Mesendoderm (in vitro differentiated cells): ENCODE measurements at regions not wholly inside any gene's neighbourhood (a gene's known extent, or its start where the extent isn't known, plus 50 kb on each side); places are given as distances from the start of the nearest gene placed in this dataset.
A peak's percentile ranks its signal among the peaks of the same experiment; 100 is the strongest.

Experiments
- DNase-seq: peaks from one replicate; pipeline ENCODE4 v3.0.0; 2013
- H2AK5ac ChIP-seq: 2 replicates; pipeline ENCODE4 v1.6.1; 2013; ENCODE audit warnings: low read length, inconsistent platforms
- H2BK120ac ChIP-seq: 2 replicates; pipeline ENCODE4 v1.6.1; 2013; ENCODE audit warnings: low read depth, mild to moderate bottlenecking, low read length, moderate library complexity, mixed read lengths
- H2BK15ac ChIP-seq: replicated peaks from 2 replicates; pipeline ENCODE4 v1.6.1; 2013; ENCODE audit warnings: low read depth, mild to moderate bottlenecking, moderate library complexity
- H2BK5ac ChIP-seq: 2 replicates; pipeline ENCODE4 v1.6.1; 2013; ENCODE audit warnings: low read length, inconsistent platforms
- H3K18ac ChIP-seq: 2 replicates; pipeline ENCODE4 v1.6.1; 2013; ENCODE audit warnings: mild to moderate bottlenecking, low read length, mixed read lengths
- H3K23ac ChIP-seq: one replicate; pipeline ENCODE4 v1.6.1; 2013; ENCODE audit warnings: low read length
- H3K27ac ChIP-seq: 2 replicates; pipeline ENCODE4 v1.5.1; 2013; ENCODE audit warnings: low read depth, mild to moderate bottlenecking, inconsistent platforms, low read length, moderate library complexity
- H3K27me3 ChIP-seq: 2 replicates; pipeline ENCODE4 v1.6.1; 2013; ENCODE audit warnings: low read length, control low read depth, mild to moderate bottlenecking, inconsistent platforms; ENCODE audit not compliant: insufficient read depth, poor library complexity
- H3K36me3 ChIP-seq: 2 replicates; pipeline ENCODE4 v1.6.1; 2013; ENCODE audit warnings: low read length, inconsistent platforms; ENCODE audit not compliant: control insufficient read depth, insufficient read depth
- H3K4ac ChIP-seq: one replicate; pipeline ENCODE4 v1.6.1; 2013; ENCODE audit warnings: low read depth, mild to moderate bottlenecking, low read length, moderate library complexity
- H3K4me1 ChIP-seq: 2 replicates; pipeline ENCODE4 v1.6.1; 2013; ENCODE audit warnings: low read depth, low read length, inconsistent platforms; ENCODE audit not compliant: control insufficient read depth
- H3K4me2 ChIP-seq: 2 replicates; pipeline ENCODE4 v1.6.1; 2013; ENCODE audit warnings: low read length
- H3K4me3 ChIP-seq: 2 replicates; pipeline ENCODE4 v1.5.1; 2013; ENCODE audit warnings: mild to moderate bottlenecking, low read length
- H3K56ac ChIP-seq: one replicate; pipeline ENCODE4 v1.6.1; 2013; ENCODE audit warnings: low read length
- H3K79me1 ChIP-seq: 2 replicates; pipeline ENCODE4 v1.6.1; 2013; ENCODE audit warnings: low read length, inconsistent platforms
- H3K79me2 ChIP-seq: 2 replicates; pipeline ENCODE4 v1.6.1; 2013; ENCODE audit warnings: mild to moderate bottlenecking, low read length; ENCODE audit not compliant: control insufficient read depth, insufficient read depth
- H3K9ac ChIP-seq: 2 replicates; pipeline ENCODE4 v1.6.1; 2013; ENCODE audit warnings: low read length, inconsistent platforms
- H4K5ac ChIP-seq: one replicate; pipeline ENCODE4 v1.6.1; 2013; ENCODE audit warnings: low read length
- H4K8ac ChIP-seq: one replicate; pipeline ENCODE4 v1.6.1; 2013; ENCODE audit warnings: low read depth, mild to moderate bottlenecking, control low read depth, low read length, moderate library complexity
- WGBS: extraction: QIAGEN DNeasy Blood & Tissue Kit; methylation state at CpG from one replicate; pipeline ENCODE4 v1.1.7; 2013; ENCODE audit warnings: low lambda C conversion rate, missing lambda C conversion rate; ENCODE audit not compliant: insufficient coverage; ENCODE audit errors: extremely low coverage; 5-methylcytosine and 5-hydroxymethylcytosine counted together

GRCh38 chr1:95806171-95806570 is 572.2 kb downstream of the RWDD3 start:
- H4K5ac ChIP-seq, result no peak overlapping the region
- no peaks in the 10 kb centered on the region for H3K36me3 ChIP-seq
- no peak overlapping the region for H3K23ac ChIP-seq
- no peak overlapping the region for H2BK15ac ChIP-seq
- no peaks in the 10 kb centered on the region for H3K27me3 ChIP-seq
- no peak overlapping the region for H3K18ac ChIP-seq
- H3K4me2 ChIP-seq, result no peak overlapping the region
- H3K4me3 ChIP-seq, result no peak overlapping the region
- DNase-seq, result no peak
- H2BK5ac ChIP-seq, result no peak overlapping the region
- H3K79me1 ChIP-seq, result no peaks in the 10 kb centered on the region
- no peak overlapping the region for H3K9ac ChIP-seq
- H3K79me2 ChIP-seq, result no peaks in the 10 kb centered on the region
- H2BK120ac ChIP-seq, result no peak overlapping the region
- no peak overlapping the region for H2AK5ac ChIP-seq
- no peak overlapping the region for H4K8ac ChIP-seq
- no peak overlapping the region for H3K27ac ChIP-seq
- no peak overlapping the region for H3K4ac ChIP-seq
- H3K4me1 ChIP-seq, result no peaks in the 10 kb centered on the region
- no peak overlapping the region for H3K56ac ChIP-seq

- Histone ChIP-seq H3K4ac (no peak overlapping the region), H3K27me3 (no peaks in the 10 kb centered on the region), H2BK120ac (no peak overlapping the region), H4K5ac (no peak overlapping the region), H3K4me3 (no peak overlapping the region), H2BK15ac (no peak overlapping the region), H3K18ac (no peak overlapping the region), H3K36me3 (no peaks in the 10 kb centered on the region), H3K9ac (no peak overlapping the region), H3K23ac (no peak overlapping the region), H3K4me1 (no peaks in the 10 kb centered on the region), H3K27ac (no peak overlapping the region), H3K79me2 (no peaks in the 10 kb centered on the region), H3K79me1 (no peaks in the 10 kb centered on the region), H3K56ac (no peak overlapping the region), H2BK5ac (no peak overlapping the region), H4K8ac (no peak overlapping the region), H3K4me2 (no peak overlapping the region), H2AK5ac (no peak overlapping the region)
- DNase-seq, result peak; percentile 64
- WGBS, result no CpG with 5 or more reads among the region's 1 CpG
These were observed 575.4 kb downstream of the RWDD3 start for GRCh38 chr1:95809391-95809790.

DNA sequence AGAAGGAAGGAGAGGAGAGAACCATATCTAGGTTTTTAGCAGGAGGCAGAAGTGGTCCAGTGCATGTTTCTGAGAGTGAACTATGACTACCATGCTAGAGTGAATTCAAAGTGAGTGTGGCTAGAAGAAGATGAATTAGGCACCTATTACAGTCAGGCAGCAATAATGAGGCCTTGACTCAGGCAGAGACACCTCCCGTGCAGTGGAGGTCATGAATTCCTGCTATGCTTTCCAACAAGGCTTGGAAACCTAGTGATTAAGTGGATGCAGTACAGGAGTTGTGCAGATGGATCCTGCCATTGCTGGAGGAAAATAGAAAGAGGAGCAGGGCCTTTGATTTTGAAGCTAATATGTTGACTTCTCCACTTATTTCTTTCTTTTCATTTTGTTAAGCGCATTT is 581.5 kb downstream of the RWDD3 start:
- no peak overlapping the region for H3K18ac ChIP-seq
- H3K4me3 ChIP-seq, result no peak overlapping the region
- no peak for DNase-seq
- no peaks in the 10 kb centered on the region for H3K79me1 ChIP-seq
- H3K4ac ChIP-seq, result no peak overlapping the region
- H2AK5ac ChIP-seq, result no peak overlapping the region
- H2BK15ac ChIP-seq, result no peak overlapping the region
- no peaks in the 10 kb centered on the region for H3K36me3 ChIP-seq
- no peak overlapping the region for H3K23ac ChIP-seq
- no peak overlapping the region for H2BK120ac ChIP-seq
- no peak overlapping the region for H3K27ac ChIP-seq
- whole genome bisulfite sequencing, result no CpG with 5 or more reads among the region's 2 CpGs
- H2BK5ac ChIP-seq, result no peak overlapping the region
- no peak overlapping the region for H3K9ac ChIP-seq
- H3K4me2 ChIP-seq, result no peak overlapping the region
- H3K56ac ChIP-seq, result no peak overlapping the region
- H3K27me3 ChIP-seq, result no peaks in the 10 kb centered on the region
- H4K8ac ChIP-seq, result no peak overlapping the region
- H4K5ac ChIP-seq, result no peak overlapping the region
- no peaks in the 10 kb centered on the region for H3K79me2 ChIP-seq
- H3K4me1 ChIP-seq, result no peaks in the 10 kb centered on the region

GRCh38 chr1:95829556-95829955 is 595.5 kb downstream of the RWDD3 start:
- no peaks in the 10 kb centered on the region for H3K79me2 ChIP-seq
- no peak overlapping the region for H2BK5ac ChIP-seq
- no peaks in the 10 kb centered on the region for H3K36me3 ChIP-seq
- H3K9ac ChIP-seq, result no peak overlapping the region
- no peak for DNase-seq
- H3K18ac ChIP-seq, result no peak overlapping the region
- no peak overlapping the region for H2BK120ac ChIP-seq
- H3K4ac ChIP-seq, result no peak overlapping the region
- H4K5ac ChIP-seq, result no peak overlapping the region
- no peaks in the 10 kb centered on the region for H3K4me1 ChIP-seq
- no peak overlapping the region for H3K4me2 ChIP-seq
- no peak overlapping the region for H3K56ac ChIP-seq
- no peak overlapping the region for H3K4me3 ChIP-seq
- no peaks in the 10 kb centered on the region for H3K27me3 ChIP-seq
- H2BK15ac ChIP-seq, result no peak overlapping the region
- no CpG with 5 or more reads among the region's 1 CpG for WGBS
- no peak overlapping the region for H2AK5ac ChIP-seq
- no peak overlapping the region for H3K27ac ChIP-seq
- H3K79me1 ChIP-seq, result no peaks in the 10 kb centered on the region
- H4K8ac ChIP-seq, result no peak overlapping the region
- H3K23ac ChIP-seq, result no peak overlapping the region

DNA sequence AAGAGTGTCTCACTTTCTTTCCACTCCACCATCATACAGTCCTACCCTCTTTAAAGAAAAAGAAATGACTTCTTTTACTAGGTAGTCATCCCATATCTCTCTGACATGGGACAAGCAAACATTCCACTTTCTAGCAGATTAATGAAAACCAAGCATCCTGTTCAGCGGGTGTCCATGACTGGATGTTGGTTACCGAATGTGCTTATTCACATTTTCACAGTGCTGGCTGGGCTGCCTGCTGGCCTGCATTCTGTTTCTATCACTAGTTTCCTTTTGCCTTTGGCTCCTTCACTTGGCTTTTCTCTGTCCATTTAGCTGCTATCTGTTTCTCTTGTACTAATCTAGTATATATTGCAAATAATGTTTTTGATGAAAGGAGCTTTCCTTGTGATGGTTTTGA is 598.4 kb downstream of the RWDD3 start:
- H3K36me3 ChIP-seq, result no peaks in the 10 kb centered on the region
- H3K4me3 ChIP-seq, result no peak overlapping the region
- no peak overlapping the region for H3K4ac ChIP-seq
- H4K5ac ChIP-seq, result no peak overlapping the region
- no peak overlapping the region for H2BK15ac ChIP-seq
- H3K27me3 ChIP-seq, result no peaks in the 10 kb centered on the region
- H3K23ac ChIP-seq, result no peak overlapping the region
- no CpG with 5 or more reads among the region's 2 CpGs for WGBS
- no peak overlapping the region for H4K8ac ChIP-seq
- H3K4me1 ChIP-seq, result no peaks in the 10 kb centered on the region
- no peaks in the 10 kb centered on the region for H3K79me1 ChIP-seq
- H2AK5ac ChIP-seq, result no peak overlapping the region
- no peak overlapping the region for H3K56ac ChIP-seq
- no peak overlapping the region for H3K9ac ChIP-seq
- H2BK5ac ChIP-seq, result no peak overlapping the region
- no peak for DNase-seq
- H3K4me2 ChIP-seq, result no peak overlapping the region
- no peaks in the 10 kb centered on the region for H3K79me2 ChIP-seq
- no peak overlapping the region for H3K18ac ChIP-seq
- no peak overlapping the region for H2BK120ac ChIP-seq
- no peak overlapping the region for H3K27ac ChIP-seq

DNA sequence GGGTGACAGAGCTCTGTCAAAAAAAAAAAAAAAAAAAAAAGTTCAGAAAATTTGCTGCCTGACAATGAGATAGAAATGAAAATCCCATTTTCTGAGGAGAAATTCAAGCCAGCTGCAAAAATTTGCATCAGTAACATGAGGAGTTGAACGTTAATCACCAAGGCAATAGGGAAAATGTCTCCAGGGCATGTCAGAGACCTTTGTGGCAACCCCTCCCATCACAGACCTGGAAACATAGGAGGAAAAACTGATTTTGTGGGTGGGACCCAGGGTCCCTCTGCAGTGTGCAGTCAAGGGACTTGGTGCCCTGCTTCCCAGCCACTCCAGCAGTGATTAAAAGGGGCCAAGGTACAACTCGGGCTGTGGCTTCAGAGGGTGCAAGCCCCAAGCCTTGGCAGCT is 615.4 kb downstream of the RWDD3 start:
- H3K18ac ChIP-seq, result no peak overlapping the region
- H3K4me1 ChIP-seq, result no peaks in the 10 kb centered on the region
- H3K4ac ChIP-seq, result no peak overlapping the region
- H4K5ac ChIP-seq, result no peak overlapping the region
- H3K36me3 ChIP-seq, result no peaks in the 10 kb centered on the region
- no peak overlapping the region for H3K27ac ChIP-seq
- H3K4me2 ChIP-seq, result no peak overlapping the region
- H3K79me2 ChIP-seq, result no peaks in the 10 kb centered on the region
- H3K23ac ChIP-seq, result no peak overlapping the region
- no peak overlapping the region for H3K9ac ChIP-seq
- no peaks in the 10 kb centered on the region for H3K27me3 ChIP-seq
- no peak overlapping the region for H2BK15ac ChIP-seq
- H3K56ac ChIP-seq, result no peak overlapping the region
- no peak overlapping the region for H2AK5ac ChIP-seq
- H2BK120ac ChIP-seq, result no peak overlapping the region
- WGBS, result no CpG with 5 or more reads among the region's 2 CpGs
- DNase-seq, result no peak
- no peak overlapping the region for H4K8ac ChIP-seq
- no peak overlapping the region for H2BK5ac ChIP-seq
- no peak overlapping the region for H3K4me3 ChIP-seq
- H3K79me1 ChIP-seq, result no peaks in the 10 kb centered on the region
